IMR-90 (cell line): ENCODE measurements at regions not wholly inside any gene's neighbourhood (a gene's known extent, or its start where the extent isn't known, plus 50 kb on each side); places are given as distances from the start of the nearest gene placed in this dataset.

Experiments
- ATAC-seq: fragments of 200-7000 bp; cut with Tn5 transposase; 2 replicates; pipeline ENCODE4 v1.9.1; 2020; ENCODE audit warnings: low read depth, mild to moderate bottlenecking, moderate library complexity
- BruUV-seq: library from RNA; stranded (reverse); fragments of 400-500 nt; replicated peaks from 2 replicates; lab custom pipeline; 2021; lab: Mats Ljungman, UMichigan
- CTCF ChIA-PET: fragments of 300-600 bp; formaldehyde crosslinking; extraction: SDS; loops from one replicate; lab custom pipeline; 2021; ENCODE audit warnings: antibody characterized with exemption; lab: Yijun Ruan, JAX
- POLR2A ChIA-PET: fragments of 300-600 bp; sonication (Branson Sonifier 250); formaldehyde crosslinking; loops from one replicate; lab custom pipeline; 2022; ENCODE audit warnings: antibody characterized with exemption; ENCODE audit not compliant: unreplicated experiment; lab: Charles Lee
- DNase-seq: peaks from one replicate; pipeline ENCODE4 v3.0.0; 2013
- H2AFZ ChIP-seq: replicated peaks from 2 replicates; pipeline ENCODE3; 2013; ENCODE audit warnings: low read length, mild to moderate bottlenecking; ENCODE audit not compliant: poor library complexity
- H2AK5ac ChIP-seq: 2 replicates; pipeline ENCODE4 v1.6.1; 2013; ENCODE audit warnings: low read depth, low read length, inconsistent platforms
- H2AK9ac ChIP-seq: replicated peaks from 2 replicates; pipeline ENCODE3; 2013; ENCODE audit warnings: mild to moderate bottlenecking, low read depth, low read length, moderate library complexity; ENCODE audit not compliant: poor library complexity
- H2BK120ac ChIP-seq: 2 replicates; pipeline ENCODE4 v1.6.1; 2013; ENCODE audit warnings: low read depth, low read length, inconsistent platforms
- H2BK15ac ChIP-seq: 3 replicates; pipeline ENCODE4 v1.6.1; 2013; ENCODE audit warnings: low read depth, low read length, inconsistent platforms
- H2BK20ac ChIP-seq: 2 replicates; pipeline ENCODE4 v1.6.1; 2013; ENCODE audit warnings: low read depth, mild to moderate bottlenecking, inconsistent platforms, low read length, moderate library complexity
- H2BK5ac ChIP-seq: 2 replicates; pipeline ENCODE4 v1.6.1; 2013; ENCODE audit warnings: mild to moderate bottlenecking, low read depth, low read length, inconsistent platforms; ENCODE audit not compliant: poor library complexity, severe bottlenecking
- H3K14ac ChIP-seq: replicated peaks from 2 replicates; pipeline ENCODE4 v1.6.1; 2013; ENCODE audit warnings: low read depth, low read length, inconsistent platforms
- H3K18ac ChIP-seq: 2 replicates; pipeline ENCODE4 v1.6.1; 2013; ENCODE audit warnings: low read depth, low read length, control low read depth
- H3K23ac ChIP-seq: 2 replicates; pipeline ENCODE4 v1.6.1; 2013; ENCODE audit warnings: low read depth, low read length, inconsistent platforms
- H3K27ac ChIP-seq: 2 replicates; pipeline ENCODE4 v1.5.1; 2013; ENCODE audit warnings: mild to moderate bottlenecking, control low read depth, low read length; ENCODE audit not compliant: insufficient read depth
- H3K27me3 ChIP-seq: 2 replicates; pipeline ENCODE4 v1.6.1; 2013; ENCODE audit warnings: low read length; ENCODE audit not compliant: control insufficient read depth, insufficient read depth
- H3K36me3 ChIP-seq: 2 replicates; pipeline ENCODE4 v1.6.1; 2013; ENCODE audit warnings: low read length, mixed read lengths; ENCODE audit not compliant: control insufficient read depth, insufficient read depth
- H3K4ac ChIP-seq: 2 replicates; pipeline ENCODE4 v1.6.1; 2013; ENCODE audit warnings: low read depth, low read length, inconsistent platforms
- H3K4me1 ChIP-seq: 2 replicates; pipeline ENCODE4 v1.6.1; 2013; ENCODE audit warnings: low read length, mixed read lengths; ENCODE audit not compliant: control insufficient read depth, insufficient read depth
- H3K4me2 ChIP-seq: 2 replicates; pipeline ENCODE4 v1.6.1; 2013; ENCODE audit warnings: low read depth, mild to moderate bottlenecking, control low read depth, low read length, moderate library complexity
- H3K4me3 ChIP-seq: 2 replicates; pipeline ENCODE4 v1.5.1; 2013; ENCODE audit warnings: low read depth, mild to moderate bottlenecking, control low read depth, low read length, moderate library complexity; ENCODE audit not compliant: insufficient read depth
- H3K56ac ChIP-seq: 2 replicates; pipeline ENCODE4 v1.6.1; 2013; ENCODE audit warnings: low read length, inconsistent platforms; ENCODE audit not compliant: insufficient read depth; ENCODE audit errors: extremely low read depth
- H3K79me1 ChIP-seq, 2 experiments: 2 replicates each; pipeline ENCODE4 v1.6.1; 2013; ENCODE audit warnings: low read length in 2 of 2, inconsistent platforms in 1 of 2, low read depth in 1 of 2
- H3K9ac ChIP-seq: 2 replicates; pipeline ENCODE4 v1.6.1; 2013; ENCODE audit warnings: low read depth, low read length, control low read depth
- H3K9me1 ChIP-seq: 2 replicates; pipeline ENCODE4 v1.6.1; 2013; ENCODE audit warnings: low read length, inconsistent platforms; ENCODE audit not compliant: insufficient read depth
- H3K9me3 ChIP-seq: 2 replicates; pipeline ENCODE4 v1.6.1; 2013; ENCODE audit warnings: low read length; ENCODE audit not compliant: control insufficient read depth, insufficient read depth
- H4K20me1 ChIP-seq: 2 replicates; pipeline ENCODE4 v1.6.1; 2013; ENCODE audit warnings: low read length, inconsistent platforms; ENCODE audit not compliant: insufficient read depth
- H4K5ac ChIP-seq: 2 replicates; pipeline ENCODE4 v1.6.1; 2013; ENCODE audit warnings: mild to moderate bottlenecking, low read depth, low read length, control low read depth
- H4K8ac ChIP-seq, 2 experiments: 2 replicates each; pipeline ENCODE4 v1.6.1; 2013; ENCODE audit warnings: low read depth in 2 of 2, low read length in 2 of 2, control low read depth in 1 of 2, inconsistent platforms in 1 of 2
- H4K91ac ChIP-seq: 2 replicates; pipeline ENCODE4 v1.6.1; 2013; ENCODE audit warnings: low read depth, low read length, inconsistent platforms; ENCODE audit not compliant: insufficient read depth
- CEBPB ChIP-seq: IDR thresholded peaks from 2 replicates; pipeline ENCODE4 v1.6.1; 2012; ENCODE audit warnings: low read depth, low read length, improper control_type of control experiment
- MAFK ChIP-seq: IDR thresholded peaks from 2 replicates; pipeline ENCODE4 v1.6.1; 2012; ENCODE audit warnings: low read depth, low read length, improper control_type of control experiment
- MXI1 ChIP-seq: IDR thresholded peaks from 2 replicates; pipeline ENCODE4 v1.6.1; 2012; ENCODE audit warnings: low read depth, mild to moderate bottlenecking, low read length, moderate library complexity, borderline replicate concordance
- NFE2L2 ChIP-seq: fragments of 150-350 bp; IDR thresholded peaks from 2 replicates; pipeline ENCODE4 v1.6.1; 2016; ENCODE audit warnings: low read depth, mild to moderate bottlenecking, low read length
- POLR2A ChIP-seq: IDR thresholded peaks from 2 replicates; pipeline ENCODE4 v1.6.1; 2012; ENCODE audit warnings: mild to moderate bottlenecking, low read depth, low read length
- SMC3 ChIP-seq: fragments of 150-350 bp; IDR thresholded peaks from 2 replicates; pipeline ENCODE4 v1.6.1; 2016; ENCODE audit warnings: low read depth, mild to moderate bottlenecking, antibody characterized with exemption, low read length, moderate library complexity
- WGBS, 2 experiments: methylation state at CpG; one replicate each; pipeline versions ENCODE4 v1.1.5 to v1.1.7; 2013; ENCODE audit warnings: missing lambda C conversion rate in 2 of 2; ENCODE audit not compliant: insufficient read length in 1 of 2; ENCODE audit errors: extremely low coverage in 2 of 2; 5-methylcytosine and 5-hydroxymethylcytosine counted together
- dilution Hi-C: fragments of 300-500 bp; cut with HindIII; formaldehyde crosslinking; loops from one replicate; pipeline ENCODE4 v1.14.3; 2018; ENCODE audit warnings: low sequenced_read_pairs; ENCODE audit not compliant: unreplicated experiment
- in situ Hi-C: fragments of 300-500 bp; cut with MboI; formaldehyde crosslinking; loops from 3 replicates; pipeline ENCODE4 v1.14.3; 2019; ENCODE audit warnings: low sequenced_read_pairs, inconsistent platforms, mixed read lengths
- intact Hi-C: fragments of 100-400 bp; cut with micrococcal nuclease; formaldehyde crosslinking; loops from 2 replicates; pipeline ENCODE4 v1.10.0; 2022

DNA sequence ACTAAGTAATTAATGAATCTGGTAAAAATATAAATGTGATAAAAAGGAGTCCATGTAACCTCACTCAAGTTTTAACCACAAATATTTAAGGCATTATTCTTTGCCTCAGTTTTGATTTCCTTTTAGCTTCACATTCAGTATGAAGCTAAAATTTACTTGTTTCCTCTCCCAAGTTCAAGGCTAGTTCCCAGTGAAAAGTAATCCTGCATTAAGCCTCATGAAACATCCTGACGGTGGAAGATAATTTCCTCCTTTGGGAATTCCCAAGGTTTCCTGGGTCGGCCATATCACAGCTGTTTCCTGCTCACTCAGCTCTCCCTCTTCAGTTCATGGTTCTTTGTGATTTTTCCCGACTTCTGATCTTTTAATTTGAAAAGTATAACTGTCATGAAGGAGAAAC, 1256.8 kb upstream of the FLRT2 start:
- H3K27me3 ChIP-seq, result no peaks in the 10 kb centered on the region
- BruUV-seq, result no TSS peak
- DNase-seq (no peak), ATAC-seq (no peak)
- WGBS, 2 experiments, result no CpG with 5 or more reads among the region's 3 CpGs
- no peak overlapping the region for H3K56ac ChIP-seq
- H3K23ac ChIP-seq, result no peak overlapping the region
- no peaks in the 10 kb centered on the region for H3K79me1 ChIP-seq
- no peak overlapping the region for H2AK9ac ChIP-seq
- H3K9me3 ChIP-seq, result no peaks in the 10 kb centered on the region
- H3K4me3 ChIP-seq, result no peak overlapping the region
- H3K36me3 ChIP-seq, result no peaks in the 10 kb centered on the region
- H3K18ac ChIP-seq, result no peak overlapping the region
- H2BK15ac ChIP-seq, result no peak overlapping the region
- no peak overlapping the region for H4K5ac ChIP-seq
- H2AK5ac ChIP-seq, result no peak overlapping the region
- in situ Hi-C loops (no loop called here), dilution Hi-C loops (no loop called here), intact Hi-C loops (no loop called here)
- no peak overlapping the region for H4K91ac ChIP-seq
- no peaks in the 10 kb centered on the region for H4K20me1 ChIP-seq
- no peaks in the 10 kb centered on the region for H3K9me1 ChIP-seq
- TF ChIP-seq NFE2L2 (no peak), CEBPB (no peak), MXI1 (no peak), POLR2A (no peak), MAFK (no peak), SMC3 (no peak)
- no peak overlapping the region for H4K8ac ChIP-seq
- no peak overlapping the region for H3K14ac ChIP-seq
- H2BK20ac ChIP-seq, result no peak overlapping the region
- H3K4me1 ChIP-seq, result no peaks in the 10 kb centered on the region
- no peak overlapping the region for H2BK5ac ChIP-seq
- H3K4ac ChIP-seq, result no peak overlapping the region
- H3K27ac ChIP-seq, result no peak overlapping the region
- H2AFZ ChIP-seq, result no peak overlapping the region
- POLR2A ChIA-PET, result no interaction called here
- H3K4me2 ChIP-seq, result no peak overlapping the region
- no peak overlapping the region for H3K9ac ChIP-seq
- CTCF ChIA-PET, result no interaction called here
- H2BK120ac ChIP-seq, result no peak overlapping the region
